ENCODE measurements at regions not wholly inside any gene's neighbourhood (a gene's known extent, or its start where the extent isn't known, plus 50 kb on each side); places are given as distances from the start of the nearest gene placed in this dataset.

GRCh38 chr12:24482882-24483604, 465.9 kb downstream of the BCAT1 start:
- DNase-seq (peak; percentile 50), ATAC-seq (ENCODE audit: low read depth) (peak; percentile 67)
- Histone ChIP-seq H4K91ac (ENCODE audit: insufficient read depth, low read depth, low read length) (peak overlapping the region; percentile 44; the same call in 1 of the 2 replicates), H2AFZ (replicated peaks; ENCODE audit: low read length, poor library complexity) (no peak overlapping the region), H3K9me1 (ENCODE audit: insufficient read depth, low read length) (peaks cover 3% of the 10 kb centered on the region), H4K5ac (ENCODE audit: low read depth, low read length) (peak overlapping the region; percentile 4; the same call in 1 of the 2 replicates), H3K4me2 (ENCODE audit: low read depth, low read length) (peak overlapping the region; percentile 42; the same call in 1 of the 2 replicates), H3K18ac (ENCODE audit: low read depth, low read length) (peak overlapping the region; percentile 46; the same call in 1 of the 2 replicates), H3K27me3 (ENCODE audit: control insufficient read depth, insufficient read depth, low read length) (no peaks in the 10 kb centered on the region), H3K23ac (ENCODE audit: low read depth, low read length) (peak overlapping the region; percentile 67), H3K4ac (ENCODE audit: low read depth, low read length) (peak overlapping the region; percentile 58; the same call in 1 of the 2 replicates), H2BK15ac (ENCODE audit: low read depth, low read length) (peak overlapping the region; percentile 70; the same call in 2 of the 3 replicates), H2BK20ac (ENCODE audit: low read depth, low read length) (peak overlapping the region; percentile 88), H3K36me3 (ENCODE audit: control insufficient read depth, insufficient read depth, low read length) (no peaks in the 10 kb centered on the region), H2AK5ac (ENCODE audit: low read depth, low read length) (peak overlapping the region; percentile 91; the same call in 1 of the 2 replicates), H3K9me3 (ENCODE audit: control insufficient read depth, insufficient read depth, low read length) (no peaks in the 10 kb centered on the region), H3K79me1 (ENCODE audit: low read depth in 1 of 2, low read length in 2 of 2) (peaks cover 22 to 26% of the 10 kb centered on the region in 2 experiments), H2AK9ac (replicated peaks; ENCODE audit: low read depth, low read length, poor library complexity) (no peak overlapping the region), H3K4me3 (ENCODE audit: insufficient read depth, low read depth, low read length) (no peak overlapping the region), H3K9ac (ENCODE audit: low read depth, low read length) (no peak overlapping the region), H4K20me1 (ENCODE audit: insufficient read depth, low read length) (no peaks in the 10 kb centered on the region), H3K27ac (ENCODE audit: insufficient read depth, low read length) (no peak overlapping the region), H3K14ac (replicated peaks; ENCODE audit: low read depth, low read length) (peak overlapping the region; percentile 60), H3K56ac (ENCODE audit: extremely low read depth, insufficient read depth, low read length) (no peak overlapping the region), H2BK120ac (ENCODE audit: low read depth, low read length) (peak overlapping the region; percentile 75; the same call in 1 of the 2 replicates), H2BK5ac (ENCODE audit: low read depth, low read length, poor library complexity, severe bottlenecking) (peak overlapping the region; percentile 69), H4K8ac (ENCODE audit: low read depth in 2 of 2, low read length in 2 of 2) (peak overlapping the region in 1 of 2 experiments; percentile 73; a peak in 2 of 4 replicates), H3K4me1 (ENCODE audit: control insufficient read depth, insufficient read depth, low read length) (peaks cover 10% of the 10 kb centered on the region; the same call in 1 of the 2 replicates)
- BruUV-seq (replicated peaks) = no TSS peak
- ChIA-PET CTCF (no interaction called here), POLR2A (ENCODE audit: unreplicated experiment) (no interaction called here)
- intact Hi-C loops (cut with micrococcal nuclease) (no loop called here), in situ Hi-C loops (cut with MboI; ENCODE audit: low sequenced_read_pairs) (no loop called here), dilution Hi-C loops (cut with HindIII; ENCODE audit: low sequenced_read_pairs, unreplicated experiment) (no loop called here)
- no peak for TF ChIP-seq MAFK (IDR thresholded peaks at IDR 0.05; ENCODE audit: low read depth, low read length)
- no peak for TF ChIP-seq ELK1 (IDR thresholded peaks at IDR 0.05; ENCODE audit: borderline replicate concordance, low read depth, low read length)
- TF ChIP-seq RFX5 (IDR thresholded peaks at IDR 0.05; ENCODE audit: low read depth, low read length) = no peak
- no peak for TF ChIP-seq NFE2L2 (IDR thresholded peaks at IDR 0.05; ENCODE audit: low read depth, low read length)
- no peak for TF ChIP-seq RCOR1 (IDR thresholded peaks at IDR 0.05; ENCODE audit: insufficient replicate concordance, low read length)
- TF ChIP-seq RAD21 (IDR thresholded peaks at IDR 0.05; ENCODE audit: low read length) = no peak
- no peak for TF ChIP-seq MAZ (IDR thresholded peaks at IDR 0.05; ENCODE audit: borderline replicate concordance, low read depth, low read length)
- no peak for TF ChIP-seq CTCF (conservative IDR thresholded peaks at IDR 0.05; ENCODE audit: low read depth, low read length)
- no peak for TF ChIP-seq MXI1 (IDR thresholded peaks at IDR 0.05; ENCODE audit: borderline replicate concordance, low read depth, low read length)
- TF ChIP-seq POLR2A (IDR thresholded peaks at IDR 0.05; ENCODE audit: low read depth, low read length) = no peak
- whole genome bisulfite sequencing, 2 experiments (ENCODE audit: extremely low coverage in 2 of 2, insufficient read length in 1 of 2) = no CpG with 5 or more reads among the region's 3 CpGs

All from IMR-90 (cell line).